ENCODE measurements at regions not wholly inside any gene's neighbourhood (a gene's known extent, or its start where the extent isn't known, plus 50 kb on each side); places are given as distances from the start of the nearest gene placed in this dataset.

GRCh38 chr14:71498212-71498611, 434.0 kb upstream of the RGS6 start:
- no peaks in the 10 kb centered on the region for H3K36me3 ChIP-seq
- 47 to 53% methylated on average over 1 of the region's 1 CpG for WGBS, 2 donors
- TF ChIP-seq POLR2AphosphoS5 (IDR thresholded peaks at IDR 0.05) (no peak), EP300 (IDR thresholded peaks at IDR 0.05) (no peak), POLR2A (IDR thresholded peaks at IDR 0.05) (no peak)
- TF ChIP-seq, protein P1, sequence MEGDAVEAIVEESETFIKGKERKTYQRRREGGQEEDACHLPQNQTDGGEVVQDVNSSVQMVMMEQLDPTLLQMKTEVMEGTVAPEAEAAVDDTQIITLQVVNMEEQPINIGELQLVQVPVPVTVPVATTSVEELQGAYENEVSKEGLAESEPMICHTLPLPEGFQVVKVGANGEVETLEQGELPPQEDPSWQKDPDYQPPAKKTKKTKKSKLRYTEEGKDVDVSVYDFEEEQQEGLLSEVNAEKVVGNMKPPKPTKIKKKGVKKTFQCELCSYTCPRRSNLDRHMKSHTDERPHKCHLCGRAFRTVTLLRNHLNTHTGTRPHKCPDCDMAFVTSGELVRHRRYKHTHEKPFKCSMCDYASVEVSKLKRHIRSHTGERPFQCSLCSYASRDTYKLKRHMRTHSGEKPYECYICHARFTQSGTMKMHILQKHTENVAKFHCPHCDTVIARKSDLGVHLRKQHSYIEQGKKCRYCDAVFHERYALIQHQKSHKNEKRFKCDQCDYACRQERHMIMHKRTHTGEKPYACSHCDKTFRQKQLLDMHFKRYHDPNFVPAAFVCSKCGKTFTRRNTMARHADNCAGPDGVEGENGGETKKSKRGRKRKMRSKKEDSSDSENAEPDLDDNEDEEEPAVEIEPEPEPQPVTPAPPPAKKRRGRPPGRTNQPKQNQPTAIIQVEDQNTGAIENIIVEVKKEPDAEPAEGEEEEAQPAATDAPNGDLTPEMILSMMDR (IDR thresholded peaks at IDR 0.05), result no peak

GRCh38 chr14:71499018-71499417, 433.2 kb upstream of the RGS6 start:
- TF ChIP-seq POLR2AphosphoS5 (IDR thresholded peaks at IDR 0.05) (no peak), POLR2A (IDR thresholded peaks at IDR 0.05) (no peak), EP300 (IDR thresholded peaks at IDR 0.05) (no peak)
- TF ChIP-seq, protein P1 (IDR thresholded peaks at IDR 0.05), result no peak
- WGBS, 2 donors, result 99 to 100% methylated on average over 3 of the region's 3 CpGs
- H3K4me3 ChIP-seq, result no peak overlapping the region
- ATAC-seq (ENCODE audit: low FRiP score in 2 of 2), result no peak
- H3K27ac ChIP-seq, result no peak overlapping the region
- H3K9me3 ChIP-seq, result no peaks in the 10 kb centered on the region
- H3K36me3 ChIP-seq, result no peaks in the 10 kb centered on the region
- peaks cover 0 to 10% (median 6%) of the 10 kb centered on the region in 4 donors for H3K4me1 ChIP-seq
- H3K27me3 ChIP-seq, result no peaks in the 10 kb centered on the region
- DNase-seq, result no peak

More at GRCh38 chr14:71498212-71498611, 434.0 kb upstream of the RGS6 start:
- DNase-seq, result no peak
- Histone ChIP-seq H3K27ac (no peak overlapping the region), H3K4me3 (no peak overlapping the region), H3K9me3 (no peaks in the 10 kb centered on the region), H3K27me3 (no peaks in the 10 kb centered on the region), H3K4me1 (peaks cover 0 to 10% (median 6%) of the 10 kb centered on the region in 4 donors)
- ATAC-seq (ENCODE audit: low FRiP score in 2 of 2), result no peak

GRCh38 chr14:71507681-71508080, 424.5 kb upstream of the RGS6 start:
- TF ChIP-seq, protein P1 (IDR thresholded peaks at IDR 0.05), result no peak
- TF ChIP-seq POLR2AphosphoS5 (IDR thresholded peaks at IDR 0.05), result no peak
- no peak for TF ChIP-seq EP300 (IDR thresholded peaks at IDR 0.05)
- no peak for TF ChIP-seq POLR2A (IDR thresholded peaks at IDR 0.05)
- WGBS, 2 donors, result 86 to 89% methylated on average over 3 of the region's 3 CpGs
- no peak overlapping the region for H3K27ac ChIP-seq
- H3K36me3 ChIP-seq, result no peaks in the 10 kb centered on the region
- no peaks in the 10 kb centered on the region for H3K4me1 ChIP-seq
- ATAC-seq (ENCODE audit: low FRiP score in 2 of 2) (no peak), DNase-seq (no peak)
- H3K9me3 ChIP-seq, result no peaks in the 10 kb centered on the region
- H3K27me3 ChIP-seq, result no peaks in the 10 kb centered on the region
- H3K4me3 ChIP-seq, result no peak overlapping the region

- no peak overlapping the region for H3K4me3 ChIP-seq
- ATAC-seq (ENCODE audit: low FRiP score in 2 of 2) (no peak), DNase-seq (no peak)
- H3K36me3 ChIP-seq, result peaks cover 0 to 5% (median 0%) of the 10 kb centered on the region in 4 donors
- no peaks in the 10 kb centered on the region for H3K9me3 ChIP-seq
- TF ChIP-seq POLR2A (IDR thresholded peaks at IDR 0.05) (no peak), POLR2AphosphoS5 (IDR thresholded peaks at IDR 0.05) (no peak), EP300 (IDR thresholded peaks at IDR 0.05) (no peak)
- TF ChIP-seq, protein P1 (IDR thresholded peaks at IDR 0.05), result no peak
- H3K27me3 ChIP-seq, result no peaks in the 10 kb centered on the region
- no peaks in the 10 kb centered on the region for H3K4me1 ChIP-seq
- no peak overlapping the region for H3K27ac ChIP-seq
- 83 to 88% methylated on average over 4 of the region's 4 CpGs for WGBS, 2 donors
Measured at GRCh38 chr14:71508901-71509300, 423.3 kb upstream of the RGS6 start.

GRCh38 chr14:71511152-71511551, 421.1 kb upstream of the RGS6 start:
- H3K4me3 ChIP-seq, result no peak overlapping the region
- WGBS, 2 donors, result 94 to 100% methylated on average over 2 of the region's 2 CpGs
- no peak overlapping the region for H3K27ac ChIP-seq
- H3K9me3 ChIP-seq, result no peaks in the 10 kb centered on the region
- H3K27me3 ChIP-seq, result no peaks in the 10 kb centered on the region
- no peak for DNase-seq
- H3K4me1 ChIP-seq, result peaks cover 0 to 7% (median 0%) of the 10 kb centered on the region in 4 donors
- no peak for ATAC-seq (ENCODE audit: low FRiP score in 2 of 2)
- TF ChIP-seq EP300 (IDR thresholded peaks at IDR 0.05) (no peak), POLR2A (IDR thresholded peaks at IDR 0.05) (no peak), POLR2AphosphoS5 (IDR thresholded peaks at IDR 0.05) (no peak)
- TF ChIP-seq, protein P1 (IDR thresholded peaks at IDR 0.05), result no peak
- peaks cover 0 to 5% (median 0%) of the 10 kb centered on the region in 4 donors for H3K36me3 ChIP-seq
